ENCODE measurements at regions not wholly inside any gene's neighbourhood (a gene's known extent, or its start where the extent isn't known, plus 50 kb on each side); places are given as distances from the start of the nearest gene placed in this dataset.

DNA sequence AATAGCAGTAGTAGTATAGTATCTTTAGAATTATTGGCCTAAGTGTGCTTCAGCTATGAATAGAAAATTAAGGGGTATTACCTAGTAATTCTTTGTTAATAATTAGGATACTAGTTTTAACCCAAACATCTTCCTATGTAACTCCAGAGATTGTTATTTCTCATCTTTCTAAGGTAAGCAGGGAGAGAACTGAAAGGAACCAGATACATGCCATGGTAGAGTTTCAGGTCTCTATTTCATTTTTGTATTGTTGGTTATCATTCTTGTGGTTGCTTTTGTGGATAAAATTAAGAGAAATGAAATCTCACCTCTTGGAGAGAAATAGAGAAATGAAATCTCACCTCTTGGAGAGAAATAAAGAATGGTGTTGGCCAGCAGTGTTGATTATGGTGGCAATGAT, 597.1 kb upstream of the CT83 start:
- Histone ChIP-seq H3K14ac (ENCODE audit: low read length in 2 of 2) (no peak overlapping the region), H3K18ac (ENCODE audit: low read depth in 1 of 2, low read length in 2 of 2) (no peak overlapping the region), H3K9ac (ENCODE audit: low read length) (no peak overlapping the region), H3K79me1 (replicated peaks; ENCODE audit: low read length, poor library complexity, severe bottlenecking) (no peaks in the 10 kb centered on the region), H3K27ac (ENCODE audit: low read length, poor library complexity, severe bottlenecking) (no peak overlapping the region), H2AFZ (ENCODE audit: low read depth, low read length) (no peak overlapping the region), H3K4ac (ENCODE audit: low read depth in 1 of 2, low read length in 2 of 2) (no peak overlapping the region), H3K27me3 (ENCODE audit: control insufficient read depth in 1 of 2, insufficient read depth in 1 of 2, low read length in 2 of 2) (no peaks in the 10 kb centered on the region), H3K4me3 (ENCODE audit: insufficient read depth in 1 of 2, low read depth in 1 of 2, low read length in 2 of 2) (no peak overlapping the region), H2BK5ac (ENCODE audit: low read depth, low read length, poor library complexity, severe bottlenecking) (no peak overlapping the region), H2BK12ac (ENCODE audit: low read length in 2 of 2) (no peak overlapping the region), H3K9me3 (ENCODE audit: control insufficient read depth, low read length) (peaks cover 7% of the 10 kb centered on the region), H3K36me3 (ENCODE audit: control insufficient read depth in 1 of 2, insufficient read depth in 2 of 2, low read depth in 1 of 2, low read length in 2 of 2) (no peaks in the 10 kb centered on the region), H4K91ac (ENCODE audit: low read length) (no peak overlapping the region), H3K23ac (ENCODE audit: low read length in 2 of 2) (no peak overlapping the region), H4K8ac (ENCODE audit: low read length) (no peak overlapping the region), H3K4me2 (ENCODE audit: low read length, poor library complexity, severe bottlenecking) (no peak overlapping the region), H2AK5ac (ENCODE audit: low read length, severe bottlenecking) (no peak overlapping the region), H2BK15ac (ENCODE audit: low read depth, poor library complexity, severe bottlenecking) (no peak overlapping the region), H3K4me1 (ENCODE audit: control insufficient read depth, insufficient read depth, low read depth, low read length) (no peaks in the 10 kb centered on the region), H2BK120ac (ENCODE audit: low read depth, low read length) (no peak overlapping the region)
- DNase-seq: no peak

DNA sequence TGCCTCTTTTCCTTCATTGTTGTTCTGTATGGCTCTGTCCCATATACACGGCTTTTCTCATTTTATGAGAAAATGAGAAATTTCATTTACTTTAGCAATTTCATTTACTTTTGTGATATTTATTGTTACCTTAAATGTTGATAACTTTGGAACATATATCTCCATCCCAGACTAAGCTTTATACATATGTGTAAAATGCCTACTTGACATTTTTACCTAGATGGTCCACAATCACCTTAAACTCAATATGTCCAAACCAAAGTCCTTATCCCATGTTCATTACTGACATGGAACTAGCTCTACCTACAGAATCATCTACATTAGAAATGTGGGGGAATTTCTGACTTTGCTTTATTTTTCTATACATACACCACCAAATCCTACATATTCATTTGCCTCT, 590.5 kb upstream of the CT83 start:
- Histone ChIP-seq H4K91ac (ENCODE audit: low read length) (no peak overlapping the region), H2BK12ac (ENCODE audit: low read length in 2 of 2) (no peak overlapping the region), H3K18ac (ENCODE audit: low read depth in 1 of 2, low read length in 2 of 2) (no peak overlapping the region), H3K79me1 (replicated peaks; ENCODE audit: low read length, poor library complexity, severe bottlenecking) (no peaks in the 10 kb centered on the region), H3K9ac (ENCODE audit: low read length) (no peak overlapping the region), H3K9me3 (ENCODE audit: control insufficient read depth, low read length) (peaks cover 8% of the 10 kb centered on the region), H2BK5ac (ENCODE audit: low read depth, low read length, poor library complexity, severe bottlenecking) (no peak overlapping the region), H2BK120ac (ENCODE audit: low read depth, low read length) (no peak overlapping the region), H2AFZ (ENCODE audit: low read depth, low read length) (no peak overlapping the region), H3K4me3 (ENCODE audit: insufficient read depth in 1 of 2, low read depth in 1 of 2, low read length in 2 of 2) (no peak overlapping the region), H2AK5ac (ENCODE audit: low read length, severe bottlenecking) (no peak overlapping the region), H2BK15ac (ENCODE audit: low read depth, poor library complexity, severe bottlenecking) (no peak overlapping the region), H3K23ac (ENCODE audit: low read length in 2 of 2) (no peak overlapping the region), H3K36me3 (ENCODE audit: control insufficient read depth in 1 of 2, insufficient read depth in 2 of 2, low read depth in 1 of 2, low read length in 2 of 2) (no peaks in the 10 kb centered on the region), H4K8ac (ENCODE audit: low read length) (no peak overlapping the region), H3K4me2 (ENCODE audit: low read length, poor library complexity, severe bottlenecking) (no peak overlapping the region), H3K27me3 (ENCODE audit: control insufficient read depth in 1 of 2, insufficient read depth in 1 of 2, low read length in 2 of 2) (no peaks in the 10 kb centered on the region), H3K14ac (ENCODE audit: low read length in 2 of 2) (no peak overlapping the region), H3K27ac (ENCODE audit: low read length, poor library complexity, severe bottlenecking) (no peak overlapping the region), H3K4me1 (ENCODE audit: control insufficient read depth, insufficient read depth, low read depth, low read length) (no peaks in the 10 kb centered on the region), H3K4ac (ENCODE audit: low read depth in 1 of 2, low read length in 2 of 2) (no peak overlapping the region)
- no peak for DNase-seq
- WGBS: no CpG with 5 or more reads among the region's 1 CpG

GRCh38 chrX:117038918-117039440, 576.2 kb upstream of the CT83 start:
- Histone ChIP-seq H3K4me3 (ENCODE audit: insufficient read depth in 1 of 2, low read depth in 1 of 2, low read length in 2 of 2) (no peak overlapping the region), H2AK5ac (ENCODE audit: low read length, severe bottlenecking) (no peak overlapping the region), H3K14ac (ENCODE audit: low read length in 2 of 2) (no peak overlapping the region), H3K27ac (ENCODE audit: low read length, poor library complexity, severe bottlenecking) (no peak overlapping the region), H2BK15ac (ENCODE audit: low read depth, poor library complexity, severe bottlenecking) (no peak overlapping the region), H3K23ac (ENCODE audit: low read length in 2 of 2) (no peak overlapping the region), H3K27me3 (ENCODE audit: control insufficient read depth in 1 of 2, insufficient read depth in 1 of 2, low read length in 2 of 2) (no peaks in the 10 kb centered on the region), H3K4ac (ENCODE audit: low read depth in 1 of 2, low read length in 2 of 2) (no peak overlapping the region), H3K36me3 (ENCODE audit: control insufficient read depth in 1 of 2, insufficient read depth in 2 of 2, low read depth in 1 of 2, low read length in 2 of 2) (no peaks in the 10 kb centered on the region), H3K79me1 (replicated peaks; ENCODE audit: low read length, poor library complexity, severe bottlenecking) (no peaks in the 10 kb centered on the region), H3K4me1 (ENCODE audit: control insufficient read depth, insufficient read depth, low read depth, low read length) (no peaks in the 10 kb centered on the region), H4K8ac (ENCODE audit: low read length) (no peak overlapping the region), H2BK120ac (ENCODE audit: low read depth, low read length) (no peak overlapping the region), H2AFZ (ENCODE audit: low read depth, low read length) (no peak overlapping the region), H3K18ac (ENCODE audit: low read depth in 1 of 2, low read length in 2 of 2) (no peak overlapping the region), H2BK5ac (ENCODE audit: low read depth, low read length, poor library complexity, severe bottlenecking) (no peak overlapping the region), H2BK12ac (ENCODE audit: low read length in 2 of 2) (no peak overlapping the region), H3K9me3 (ENCODE audit: control insufficient read depth, low read length) (peaks cover 6% of the 10 kb centered on the region), H4K91ac (ENCODE audit: low read length) (no peak overlapping the region), H3K9ac (ENCODE audit: low read length) (no peak overlapping the region), H3K4me2 (ENCODE audit: low read length, poor library complexity, severe bottlenecking) (no peak overlapping the region)
- no peak for DNase-seq
- no CpG with 5 or more reads among the region's 1 CpG for WGBS

- H2AK5ac ChIP-seq (ENCODE audit: low read length, severe bottlenecking): no peak overlapping the region
- H3K79me1 ChIP-seq (replicated peaks; ENCODE audit: low read length, poor library complexity, severe bottlenecking): no peaks in the 10 kb centered on the region
- no peak overlapping the region for H3K14ac ChIP-seq (ENCODE audit: low read length in 2 of 2)
- H3K4ac ChIP-seq (ENCODE audit: low read depth in 1 of 2, low read length in 2 of 2): no peak overlapping the region
- no peak overlapping the region for H3K4me2 ChIP-seq (ENCODE audit: low read length, poor library complexity, severe bottlenecking)
- no peaks in the 10 kb centered on the region for H3K4me1 ChIP-seq (ENCODE audit: control insufficient read depth, insufficient read depth, low read depth, low read length)
- H3K27ac ChIP-seq (ENCODE audit: low read length, poor library complexity, severe bottlenecking): no peak overlapping the region
- H2AFZ ChIP-seq (ENCODE audit: low read depth, low read length): no peak overlapping the region
- H3K27me3 ChIP-seq (ENCODE audit: control insufficient read depth in 1 of 2, insufficient read depth in 1 of 2, low read length in 2 of 2): no peaks in the 10 kb centered on the region
- peaks cover 6% of the 10 kb centered on the region for H3K9me3 ChIP-seq (ENCODE audit: control insufficient read depth, low read length)
- no peaks in the 10 kb centered on the region for H3K36me3 ChIP-seq (ENCODE audit: control insufficient read depth in 1 of 2, insufficient read depth in 2 of 2, low read depth in 1 of 2, low read length in 2 of 2)
- no peak overlapping the region for H3K9ac ChIP-seq (ENCODE audit: low read length)
- H3K4me3 ChIP-seq (ENCODE audit: insufficient read depth in 1 of 2, low read depth in 1 of 2, low read length in 2 of 2): no peak overlapping the region
- H4K8ac ChIP-seq (ENCODE audit: low read length): no peak overlapping the region
- H4K91ac ChIP-seq (ENCODE audit: low read length): no peak overlapping the region
- H3K23ac ChIP-seq (ENCODE audit: low read length in 2 of 2): no peak overlapping the region
- H2BK15ac ChIP-seq (ENCODE audit: low read depth, poor library complexity, severe bottlenecking): no peak overlapping the region
- no peak overlapping the region for H2BK5ac ChIP-seq (ENCODE audit: low read depth, low read length, poor library complexity, severe bottlenecking)
- no peak for DNase-seq
- no peak overlapping the region for H3K18ac ChIP-seq (ENCODE audit: low read depth in 1 of 2, low read length in 2 of 2)
- H2BK12ac ChIP-seq (ENCODE audit: low read length in 2 of 2): no peak overlapping the region
- no peak overlapping the region for H2BK120ac ChIP-seq (ENCODE audit: low read depth, low read length)
Measured at GRCh38 chrX:117010243-117010642, 547.5 kb upstream of the CT83 start.

Measured in mesenchymal stem cell (in vitro differentiated cells and primary cell).